Peyer's patch (tissue), 4 donors: ENCODE measurements at regions not wholly inside any gene's neighbourhood (a gene's known extent, or its start where the extent isn't known, plus 50 kb on each side); places are given as distances from the start of the nearest gene placed in this dataset.

ENCODE experiments used
- CTCF ChIP-seq, 6 experiments: fragments of 450-650 bp in 4 of 6; fragments of 200-600 bp in 2 of 6; sonication (generic) in 1 of 6; IDR thresholded peaks; one replicate each; pipeline ENCODE4 v1.5.1; 2017 to 2019; ENCODE audit warnings: antibody characterized with exemption in 6 of 6, mild to moderate bottlenecking in 3 of 6, moderate library complexity in 1 of 6
- POLR2A ChIP-seq, 2 donors: fragments of 450-650 bp; IDR thresholded peaks; one replicate each; pipeline ENCODE4 v1.5.1; 2017; ENCODE audit warnings: antibody characterized with exemption in 2 of 2, mild to moderate bottlenecking in 2 of 2, moderate library complexity in 2 of 2

GRCh38 chr1:60850084-60850483, 232.3 kb upstream of the NFIA start:
- TF ChIP-seq CTCF (IDR thresholded peaks at IDR 0.05) (no peak), POLR2A (IDR thresholded peaks at IDR 0.05) (no peak)
